Thyroid gland (tissue), 4 donors: ENCODE measurements at regions not wholly inside any gene's neighbourhood (a gene's known extent, or its start where the extent isn't known, plus 50 kb on each side); places are given as distances from the start of the nearest gene placed in this dataset.

ENCODE experiments used
- POLR2A ChIP-seq, 2 donors: fragments of 450-650 bp; IDR thresholded peaks; one replicate each; pipeline ENCODE4 v1.6.1; 2017; ENCODE audit warnings: antibody characterized with exemption in 2 of 2, mild to moderate bottlenecking in 2 of 2, moderate library complexity in 1 of 2
- TF ChIP-seq, protein P1 (sequence below), 6 experiments: fragments of 200-600 bp in 3 of 6; fragments of 450-650 bp in 3 of 6; sonication (generic) in 3 of 6; IDR thresholded peaks; one replicate each; pipeline ENCODE4 v1.5.1; 2016 to 2019; ENCODE audit warnings: antibody characterized with exemption in 6 of 6, mild to moderate bottlenecking in 2 of 6, inconsistent platforms in 1 of 6, moderate library complexity in 1 of 6

DNA sequence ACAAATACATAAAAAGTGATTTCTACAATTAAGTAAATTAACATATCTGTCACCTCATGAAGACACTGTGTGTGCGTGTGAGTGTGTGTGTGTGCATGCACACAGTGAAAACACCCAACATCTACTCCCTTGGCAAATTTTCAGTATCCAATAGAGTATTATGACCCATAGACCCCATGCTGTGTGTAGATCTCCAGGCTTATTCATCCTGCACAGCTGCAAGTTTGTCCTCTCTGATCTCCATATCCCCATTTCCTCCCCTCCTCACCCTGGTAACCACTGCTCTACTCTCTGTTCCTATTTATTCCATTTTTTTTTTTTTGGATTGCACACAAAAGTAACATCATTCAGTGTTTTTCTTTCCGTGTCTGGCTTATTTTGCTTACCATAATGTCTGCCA lies 391.0 kb downstream of the SOX11 start:
- TF ChIP-seq, protein P1, sequence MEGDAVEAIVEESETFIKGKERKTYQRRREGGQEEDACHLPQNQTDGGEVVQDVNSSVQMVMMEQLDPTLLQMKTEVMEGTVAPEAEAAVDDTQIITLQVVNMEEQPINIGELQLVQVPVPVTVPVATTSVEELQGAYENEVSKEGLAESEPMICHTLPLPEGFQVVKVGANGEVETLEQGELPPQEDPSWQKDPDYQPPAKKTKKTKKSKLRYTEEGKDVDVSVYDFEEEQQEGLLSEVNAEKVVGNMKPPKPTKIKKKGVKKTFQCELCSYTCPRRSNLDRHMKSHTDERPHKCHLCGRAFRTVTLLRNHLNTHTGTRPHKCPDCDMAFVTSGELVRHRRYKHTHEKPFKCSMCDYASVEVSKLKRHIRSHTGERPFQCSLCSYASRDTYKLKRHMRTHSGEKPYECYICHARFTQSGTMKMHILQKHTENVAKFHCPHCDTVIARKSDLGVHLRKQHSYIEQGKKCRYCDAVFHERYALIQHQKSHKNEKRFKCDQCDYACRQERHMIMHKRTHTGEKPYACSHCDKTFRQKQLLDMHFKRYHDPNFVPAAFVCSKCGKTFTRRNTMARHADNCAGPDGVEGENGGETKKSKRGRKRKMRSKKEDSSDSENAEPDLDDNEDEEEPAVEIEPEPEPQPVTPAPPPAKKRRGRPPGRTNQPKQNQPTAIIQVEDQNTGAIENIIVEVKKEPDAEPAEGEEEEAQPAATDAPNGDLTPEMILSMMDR (IDR thresholded peaks at IDR 0.05): no peak
- TF ChIP-seq POLR2A (IDR thresholded peaks at IDR 0.05): no peak
